ENCODE measurements at regions not wholly inside any gene's neighbourhood (a gene's known extent, or its start where the extent isn't known, plus 50 kb on each side); places are given as distances from the start of the nearest gene placed in this dataset.

GRCh38 chr20:22257912-22258311 lies 326.5 kb downstream of the FOXA2 start:
- DNase-seq, result no peak
- H3K27me3 ChIP-seq (replicated peaks; ENCODE audit: control insufficient read depth, insufficient read depth, low read length), result no peaks in the 10 kb centered on the region
- H3K4me3 ChIP-seq (ENCODE audit: low read depth, low read length), result no peak overlapping the region
- ChIA-PET POLR2A (no interaction called here), CTCF (no interaction called here)
- Mint-ChIP-seq H3K27ac (ENCODE audit: unreplicated experiment) (no peak overlapping the region), H3K4me3 (ENCODE audit: unreplicated experiment) (no peak overlapping the region), H3K36me3 (ENCODE audit: insufficient read depth, unreplicated experiment) (no peaks in the 10 kb centered on the region), H3K9me3 (ENCODE audit: unreplicated experiment) (no peaks in the 10 kb centered on the region), H3K27me3 (ENCODE audit: insufficient read depth, unreplicated experiment) (peaks cover 10% of the 10 kb centered on the region), H3K4me1 (ENCODE audit: low read depth, unreplicated experiment) (no peaks in the 10 kb centered on the region)
- no peaks in the 10 kb centered on the region for H3K36me3 ChIP-seq (ENCODE audit: control insufficient read depth, insufficient read depth, low read length)
- no TSS peak for BruUV-seq (replicated peaks)
- no peaks in the 10 kb centered on the region for H3K4me1 ChIP-seq
- TF ChIP-seq, protein P1, sequence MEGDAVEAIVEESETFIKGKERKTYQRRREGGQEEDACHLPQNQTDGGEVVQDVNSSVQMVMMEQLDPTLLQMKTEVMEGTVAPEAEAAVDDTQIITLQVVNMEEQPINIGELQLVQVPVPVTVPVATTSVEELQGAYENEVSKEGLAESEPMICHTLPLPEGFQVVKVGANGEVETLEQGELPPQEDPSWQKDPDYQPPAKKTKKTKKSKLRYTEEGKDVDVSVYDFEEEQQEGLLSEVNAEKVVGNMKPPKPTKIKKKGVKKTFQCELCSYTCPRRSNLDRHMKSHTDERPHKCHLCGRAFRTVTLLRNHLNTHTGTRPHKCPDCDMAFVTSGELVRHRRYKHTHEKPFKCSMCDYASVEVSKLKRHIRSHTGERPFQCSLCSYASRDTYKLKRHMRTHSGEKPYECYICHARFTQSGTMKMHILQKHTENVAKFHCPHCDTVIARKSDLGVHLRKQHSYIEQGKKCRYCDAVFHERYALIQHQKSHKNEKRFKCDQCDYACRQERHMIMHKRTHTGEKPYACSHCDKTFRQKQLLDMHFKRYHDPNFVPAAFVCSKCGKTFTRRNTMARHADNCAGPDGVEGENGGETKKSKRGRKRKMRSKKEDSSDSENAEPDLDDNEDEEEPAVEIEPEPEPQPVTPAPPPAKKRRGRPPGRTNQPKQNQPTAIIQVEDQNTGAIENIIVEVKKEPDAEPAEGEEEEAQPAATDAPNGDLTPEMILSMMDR (IDR thresholded peaks at IDR 0.05; ENCODE audit: insufficient read depth in 1 of 2, low read depth in 1 of 2, low read length in 1 of 2, severe bottlenecking in 1 of 2, unreplicated experiment in 1 of 2), result no peak
- intact Hi-C loops (cut with micrococcal nuclease; ENCODE audit: unreplicated experiment), result no loop called here
- no peaks in the 10 kb centered on the region for H3K9me3 ChIP-seq

DNA sequence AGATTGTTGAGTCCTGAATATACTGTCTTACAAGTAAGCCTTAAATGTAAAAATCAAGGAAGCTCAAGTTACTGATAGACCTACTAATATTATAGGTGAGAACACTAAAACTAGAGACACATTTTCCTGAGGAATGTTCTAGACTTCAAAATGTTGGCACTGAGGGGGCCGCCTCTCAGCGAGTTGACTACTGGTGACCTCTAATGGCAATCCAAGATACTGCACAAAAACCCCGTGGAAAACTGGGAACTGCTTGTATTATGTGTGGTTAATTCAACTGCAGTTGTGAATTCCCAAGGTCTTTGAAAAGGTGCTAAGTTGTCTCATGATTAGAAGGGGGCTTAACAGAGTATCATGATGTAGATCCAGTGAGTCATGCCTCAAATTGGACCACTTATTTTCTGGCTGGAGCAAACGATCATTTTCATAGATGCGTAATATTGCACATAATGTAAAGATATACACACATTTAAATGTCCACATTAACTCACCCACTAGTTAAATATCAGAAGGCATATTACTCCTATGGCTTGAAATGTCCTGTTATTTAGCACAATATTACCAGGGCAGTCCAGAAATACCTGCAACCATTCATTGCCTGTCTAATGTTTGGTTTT lies 336.2 kb downstream of the FOXA2 start:
- Histone ChIP-seq H3K27me3 (replicated peaks; ENCODE audit: control insufficient read depth, insufficient read depth, low read length) (no peaks in the 10 kb centered on the region; the same call in 1 of the 2 replicates), H3K36me3 (ENCODE audit: control insufficient read depth, insufficient read depth, low read length) (no peaks in the 10 kb centered on the region), H3K4me1 (no peaks in the 10 kb centered on the region), H3K9me3 (no peaks in the 10 kb centered on the region), H3K4me3 (ENCODE audit: low read depth, low read length) (no peak overlapping the region)
- no peak overlapping the region for H3K27ac Mint-ChIP-seq (ENCODE audit: unreplicated experiment)
- H3K9me3 Mint-ChIP-seq (ENCODE audit: unreplicated experiment), result no peaks in the 10 kb centered on the region
- intact Hi-C loops (cut with micrococcal nuclease; ENCODE audit: unreplicated experiment), result no loop called here
- peaks cover 28% of the 10 kb centered on the region for H3K27me3 Mint-ChIP-seq (ENCODE audit: insufficient read depth, unreplicated experiment)
- peak in 1 of 2 experiments; percentile 28 for DNase-seq
- ChIA-PET POLR2A (no interaction called here), CTCF (no interaction called here)
- no peak overlapping the region for H3K4me3 Mint-ChIP-seq (ENCODE audit: unreplicated experiment)
- no peaks in the 10 kb centered on the region for H3K36me3 Mint-ChIP-seq (ENCODE audit: insufficient read depth, unreplicated experiment)
- TF ChIP-seq, protein P1 (IDR thresholded peaks at IDR 0.05; ENCODE audit: insufficient read depth in 1 of 2, low read depth in 1 of 2, low read length in 1 of 2, severe bottlenecking in 1 of 2, unreplicated experiment in 1 of 2), result peak; percentile 27 to 68
- H3K4me1 Mint-ChIP-seq (ENCODE audit: low read depth, unreplicated experiment), result no peaks in the 10 kb centered on the region
- BruUV-seq (replicated peaks), result no TSS peak

DNA sequence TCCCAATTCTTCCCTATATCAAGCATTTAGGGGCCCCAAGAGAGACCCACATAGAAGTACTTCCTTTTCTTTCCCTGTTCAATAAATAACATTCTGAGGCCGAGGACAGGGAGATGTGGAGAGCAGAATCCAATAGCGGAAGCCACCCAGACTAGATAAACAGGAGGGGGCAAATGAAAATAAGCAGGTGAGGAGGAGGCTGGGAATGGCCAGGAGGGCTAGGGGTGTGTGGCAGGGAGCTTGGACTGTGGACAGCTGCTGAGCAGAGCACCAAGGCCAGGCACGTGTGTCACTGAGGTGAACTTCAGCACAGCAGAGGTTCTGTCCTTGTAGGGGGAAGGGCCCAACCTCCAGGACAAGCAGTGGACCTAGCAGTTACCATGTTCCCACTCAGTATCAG lies 339.2 kb downstream of the FOXA2 start:
- Mint-ChIP-seq H3K4me3 (ENCODE audit: unreplicated experiment) (no peak overlapping the region), H3K36me3 (ENCODE audit: insufficient read depth, unreplicated experiment) (no peaks in the 10 kb centered on the region), H3K4me1 (ENCODE audit: low read depth, unreplicated experiment) (no peaks in the 10 kb centered on the region), H3K9me3 (ENCODE audit: unreplicated experiment) (no peaks in the 10 kb centered on the region), H3K27ac (ENCODE audit: unreplicated experiment) (no peak overlapping the region), H3K27me3 (ENCODE audit: insufficient read depth, unreplicated experiment) (peaks cover 24% of the 10 kb centered on the region)
- ChIA-PET CTCF (interaction anchor here (0.5 kb wide), 1 partner anchor 67 kb away, joined by 5 read pairs; no protein-coding TSS in a partner anchor), POLR2A (no interaction called here)
- Histone ChIP-seq H3K4me1 (no peaks in the 10 kb centered on the region), H3K27me3 (replicated peaks; ENCODE audit: control insufficient read depth, insufficient read depth, low read length) (no peaks in the 10 kb centered on the region; the same call in 1 of the 2 replicates), H3K36me3 (ENCODE audit: control insufficient read depth, insufficient read depth, low read length) (no peaks in the 10 kb centered on the region), H3K9me3 (no peaks in the 10 kb centered on the region), H3K4me3 (ENCODE audit: low read depth, low read length) (no peak overlapping the region)
- DNase-seq, result no peak
- BruUV-seq (replicated peaks), result no TSS peak
- TF ChIP-seq, protein P1 (IDR thresholded peaks at IDR 0.05; ENCODE audit: insufficient read depth in 1 of 2, low read depth in 1 of 2, low read length in 1 of 2, severe bottlenecking in 1 of 2, unreplicated experiment in 1 of 2), result no peak
- intact Hi-C loops (cut with micrococcal nuclease; ENCODE audit: unreplicated experiment), result no loop called here

All from Caco-2 (cell line).